Effector CD4-positive, alpha-beta T cell (primary cell): ENCODE measurements at regions not wholly inside any gene's neighbourhood (a gene's known extent, or its start where the extent isn't known, plus 50 kb on each side); places are given as distances from the start of the nearest gene placed in this dataset.
"Not testable (repeated sequence)": the region's sequence is repeated elsewhere in the genome, so short reads cannot be mapped to it uniquely, and the experiment has no call there.

ENCODE experiments used
- DNase-seq: peaks from one replicate; pipeline ENCODE4 v3.0.0-alpha.2; 2020

GRCh38 chr10:42883993-42884983 lies 101.7 kb downstream of the BMS1 start:
- no peak for DNase-seq

- no peak for DNase-seq
These were observed 103.1 kb downstream of the BMS1 start for GRCh38 chr10:42885491-42886270.

- no peak for DNase-seq
These were observed 105.3 kb downstream of the BMS1 start for GRCh38 chr10:42887734-42888503.

GRCh38 chr10:42888504-42889095 lies 106.0 kb downstream of the BMS1 start:
- DNase-seq, result no peak

- DNase-seq, result no peak
These were observed 114.1 kb downstream of the BMS1 start for GRCh38 chr10:42896735-42897134.

GRCh38 chr10:42898037-42898960 lies 115.7 kb downstream of the BMS1 start:
- DNase-seq, result no peak

GRCh38 chr10:42899036-42899435 lies 116.4 kb downstream of the BMS1 start:
- no peak for DNase-seq

- DNase-seq, result not testable (repeated sequence)
These were observed 117.8 kb downstream of the BMS1 start for GRCh38 chr10:42900346-42900745.

- no peak for DNase-seq
These were observed 128.8 kb downstream of the BMS1 start for GRCh38 chr10:42911359-42911758.

- no peak for DNase-seq
These were observed 134.4 kb downstream of the BMS1 start for GRCh38 chr10:42916974-42917373.

GRCh38 chr10:42917821-42918220 lies 135.2 kb downstream of the BMS1 start:
- DNase-seq, result no peak

GRCh38 chr10:42921951-42922350 lies 139.4 kb downstream of the BMS1 start:
- no peak for DNase-seq

- DNase-seq, result no peak
These were observed 141.9 kb downstream of the BMS1 start for GRCh38 chr10:42924484-42924883.

GRCh38 chr10:42926843-42927242 lies 144.2 kb downstream of the BMS1 start:
- DNase-seq, result no peak

- DNase-seq, result no peak
These were observed 145.5 kb downstream of the BMS1 start for GRCh38 chr10:42928064-42928463.

- DNase-seq, result no peak
These were observed 146.6 kb downstream of the BMS1 start for GRCh38 chr10:42929236-42929635.

GRCh38 chr10:42929993-42930392 lies 146.9 kb upstream of the RET start:
- no peak for DNase-seq

- DNase-seq, result no peak
These were observed 146.2 kb upstream of the RET start for GRCh38 chr10:42930516-42931192.

GRCh38 chr10:42932116-42932515 lies 144.8 kb upstream of the RET start:
- DNase-seq, result no peak

- DNase-seq, result peak; percentile 11
These were observed 144.0 kb upstream of the RET start for GRCh38 chr10:42932735-42933447.
